Astrocyte (in vitro differentiated cells and primary cell): ENCODE measurements at regions not wholly inside any gene's neighbourhood (a gene's known extent, or its start where the extent isn't known, plus 50 kb on each side); places are given as distances from the start of the nearest gene placed in this dataset.

ENCODE experiments used
- DNase-seq: peaks from one replicate; pipeline ENCODE4 v3.0.0-alpha.2; 2010; ENCODE audit warnings: low read depth
- FAIRE-seq: peaks from 2 replicates; lab custom pipeline; 2011; peaks lifted over from hg19 to GRCh38; lab: Jason Lieb, UNC
- H2AFZ ChIP-seq: 2 replicates; pipeline ENCODE4 v1.6.0; 2012; ENCODE audit warnings: low read depth, low read length, inconsistent platforms
- H3K27ac ChIP-seq: 2 replicates; pipeline ENCODE4 v1.5.1; 2011; ENCODE audit warnings: low read depth, low read length, inconsistent platforms
- H3K27me3 ChIP-seq: 2 replicates; pipeline ENCODE4 v1.6.0; 2011; ENCODE audit warnings: low read length, inconsistent platforms; ENCODE audit not compliant: insufficient read depth
- H3K36me3 ChIP-seq: 2 replicates; pipeline ENCODE4 v1.5.1; 2011; ENCODE audit warnings: low read length, inconsistent platforms; ENCODE audit not compliant: insufficient read depth
- H3K4me1 ChIP-seq: 2 replicates; pipeline ENCODE4 v1.5.1; 2011; ENCODE audit warnings: low read length, inconsistent platforms; ENCODE audit not compliant: insufficient read depth
- H3K4me2 ChIP-seq: 2 replicates; pipeline ENCODE4 v1.6.0; 2012; ENCODE audit warnings: low read length, inconsistent platforms
- H3K4me3 ChIP-seq: 2 replicates; pipeline ENCODE4 v1.5.1; 2011; ENCODE audit warnings: low read depth, mild to moderate bottlenecking, low read length, inconsistent platforms; ENCODE audit not compliant: insufficient read depth
- H3K79me2 ChIP-seq: 2 replicates; pipeline ENCODE4 v1.6.0; 2012; ENCODE audit warnings: mild to moderate bottlenecking, low read length, inconsistent platforms; ENCODE audit not compliant: insufficient read depth
- H3K9ac ChIP-seq: 2 replicates; pipeline ENCODE4 v1.6.0; 2012; ENCODE audit warnings: mild to moderate bottlenecking, low read length, inconsistent platforms
- H3K9me3 ChIP-seq: 2 replicates; pipeline ENCODE4 v1.5.1; 2012; ENCODE audit warnings: low read depth, mild to moderate bottlenecking, low read length, inconsistent platforms; ENCODE audit not compliant: insufficient read depth
- H4K20me1 ChIP-seq: 2 replicates; pipeline ENCODE4 v1.6.0; 2012; ENCODE audit warnings: low read length, inconsistent platforms; ENCODE audit not compliant: insufficient read depth
- H3K27ac Mint-ChIP-seq: one replicate; pipeline ENCODE4 v1.8.0; 2021; ENCODE audit warnings: mild to moderate bottlenecking, mixed read lengths; ENCODE audit not compliant: unreplicated experiment
- H3K27me3 Mint-ChIP-seq: one replicate; pipeline ENCODE4 v1.8.0; 2021; ENCODE audit warnings: low read depth, mixed read lengths; ENCODE audit not compliant: unreplicated experiment
- H3K36me3 Mint-ChIP-seq: one replicate; pipeline ENCODE4 v1.8.0; 2021; ENCODE audit warnings: low read depth, mixed read lengths; ENCODE audit not compliant: unreplicated experiment
- H3K4me1 Mint-ChIP-seq: one replicate; pipeline ENCODE4 v1.8.0; 2021; ENCODE audit warnings: low read depth, mixed read lengths; ENCODE audit not compliant: unreplicated experiment
- H3K4me3 Mint-ChIP-seq: one replicate; pipeline ENCODE4 v1.8.0; 2021; ENCODE audit warnings: mild to moderate bottlenecking, moderate library complexity, mixed read lengths; ENCODE audit not compliant: unreplicated experiment
- H3K9me3 Mint-ChIP-seq: one replicate; pipeline ENCODE4 v1.8.0; 2021; ENCODE audit warnings: mild to moderate bottlenecking, mixed read lengths; ENCODE audit not compliant: unreplicated experiment
- CTCF ChIP-seq: IDR thresholded peaks from 2 replicates; pipeline ENCODE4 v1.5.1; 2011; ENCODE audit warnings: low read depth, mild to moderate bottlenecking, inconsistent platforms, low read length, moderate library complexity; ENCODE audit not compliant: insufficient read depth
- EZH2 ChIP-seq: IDR thresholded peaks from 2 replicates; pipeline ENCODE4 v1.6.1; 2012; ENCODE audit warnings: mild to moderate bottlenecking, low read length, inconsistent platforms; ENCODE audit not compliant: insufficient read depth

- Histone ChIP-seq H2AFZ (no peak overlapping the region), H3K27ac (no peak overlapping the region), H3K9me3 (no peaks in the 10 kb centered on the region), H3K9ac (no peak overlapping the region), H3K4me2 (no peak overlapping the region), H4K20me1 (no peaks in the 10 kb centered on the region), H3K36me3 (no peaks in the 10 kb centered on the region), H3K79me2 (no peaks in the 10 kb centered on the region), H3K4me1 (no peaks in the 10 kb centered on the region), H3K4me3 (no peak overlapping the region), H3K27me3 (peaks cover 2% of the 10 kb centered on the region)
- FAIRE-seq (no peak), DNase-seq (no peak)
- Mint-ChIP-seq H3K4me3 (no peak overlapping the region), H3K27ac (no peak overlapping the region), H3K9me3 (no peaks in the 10 kb centered on the region), H3K36me3 (no peaks in the 10 kb centered on the region), H3K27me3 (peaks cover 59% of the 10 kb centered on the region), H3K4me1 (no peaks in the 10 kb centered on the region)
- TF ChIP-seq CTCF (no peak), EZH2 (no peak)
These were observed 430.3 kb downstream of the ZNF536 start for GRCh38 chr19:30802424-30803013.

- Histone ChIP-seq H3K9ac (no peak overlapping the region), H3K4me1 (no peaks in the 10 kb centered on the region), H2AFZ (no peak overlapping the region), H4K20me1 (no peaks in the 10 kb centered on the region), H3K79me2 (no peaks in the 10 kb centered on the region), H3K4me2 (no peak overlapping the region), H3K9me3 (no peaks in the 10 kb centered on the region), H3K27ac (no peak overlapping the region), H3K27me3 (peaks cover 2% of the 10 kb centered on the region), H3K36me3 (no peaks in the 10 kb centered on the region), H3K4me3 (no peak overlapping the region)
- no peak overlapping the region for H3K27ac Mint-ChIP-seq
- H3K36me3 Mint-ChIP-seq, result no peaks in the 10 kb centered on the region
- no peak for FAIRE-seq
- H3K4me1 Mint-ChIP-seq, result no peaks in the 10 kb centered on the region
- H3K4me3 Mint-ChIP-seq, result no peak overlapping the region
- peaks cover 58% of the 10 kb centered on the region for H3K27me3 Mint-ChIP-seq
- H3K9me3 Mint-ChIP-seq, result peaks cover under 1% of the 10 kb centered on the region
- TF ChIP-seq EZH2 (no peak), CTCF (peak; percentile 36)
- no peak for DNase-seq
These were observed 427.9 kb downstream of the ZNF536 start for GRCh38 chr19:30799865-30800755.
